ENCODE measurements at regions not wholly inside any gene's neighbourhood (a gene's known extent, or its start where the extent isn't known, plus 50 kb on each side); places are given as distances from the start of the nearest gene placed in this dataset.

GRCh38 chr9:99374793-99375192 is 152.7 kb downstream of the SEC61B start:
- no peaks in the 10 kb centered on the region for H3K27me3 ChIP-seq (replicated peaks in 1 of 4; ENCODE audit: control insufficient read depth in 3 of 4, extremely low read depth in 1 of 4, insufficient read depth in 3 of 4, low read length in 3 of 4)
- no peak overlapping the region for H3K23ac ChIP-seq (ENCODE audit: insufficient read length)
- no peak overlapping the region for H3K9ac ChIP-seq (replicated peaks in 1 of 4; ENCODE audit: extremely low read depth in 1 of 4, low read depth in 3 of 4, low read length in 3 of 4)
- H3K79me2 ChIP-seq (ENCODE audit: control insufficient read depth in 1 of 2, insufficient read depth in 2 of 2, low read length in 2 of 2) = no peaks in the 10 kb centered on the region
- ChIA-PET CTCF (ENCODE audit: partially characterized antibody) (interaction anchor here (1.2 to 1.9 kb wide), 2 partner anchors 13 to 15 kb away, joined by 3 to 8 read pairs; no protein-coding TSS in a partner anchor), POLR2A (ENCODE audit: partially characterized antibody) (no interaction called here)
- no peaks in the 10 kb centered on the region for H4K20me1 ChIP-seq (replicated peaks in 1 of 2; ENCODE audit: control insufficient read depth in 1 of 2, insufficient read depth in 2 of 2, low read length in 2 of 2)
- H3K4ac ChIP-seq (replicated peaks; ENCODE audit: insufficient read length, low read depth, low read length) = no peak overlapping the region
- no peak overlapping the region for H4K91ac ChIP-seq (replicated peaks; ENCODE audit: insufficient read length, low read length)
- no peak overlapping the region for H3K14ac ChIP-seq (ENCODE audit: insufficient read length)
- H2AFZ ChIP-seq (ENCODE audit: low read length) = no peak overlapping the region
- no peak overlapping the region for H2AK5ac ChIP-seq (ENCODE audit: low read depth, low read length)
- H3K9me3 ChIP-seq (ENCODE audit: insufficient read depth in 2 of 2, low read depth in 1 of 2, low read length in 1 of 2) = no peaks in the 10 kb centered on the region
- no peak overlapping the region for H3K56ac ChIP-seq (replicated peaks; ENCODE audit: insufficient read length, low read depth, low read length)
- no peak overlapping the region for H2BK12ac ChIP-seq (ENCODE audit: low read depth, low read length)
- H2BK15ac ChIP-seq (ENCODE audit: low read length) = no peak overlapping the region
- no peak overlapping the region for H3K18ac ChIP-seq (ENCODE audit: extremely low read depth, low read length)
- H3K4me2 ChIP-seq (ENCODE audit: insufficient read depth in 1 of 2, low read depth in 2 of 2, low read length in 2 of 2) = no peak overlapping the region
- H3K23me2 ChIP-seq (ENCODE audit: low read depth, low read length) = no peaks in the 10 kb centered on the region; the same call in 1 of the 2 replicates
- H3K4me3 ChIP-seq (ENCODE audit: extremely low read depth in 1 of 4, insufficient read depth in 2 of 4, low read depth in 3 of 4, low read length in 4 of 4) = no peak overlapping the region
- no peak overlapping the region for H2BK5ac ChIP-seq (ENCODE audit: low read depth, low read length)
- H4K8ac ChIP-seq (ENCODE audit: extremely low read depth, insufficient read depth, low read length) = no peak overlapping the region
- no peaks in the 10 kb centered on the region for H3K36me3 ChIP-seq (ENCODE audit: control insufficient read depth in 2 of 4, insufficient read depth in 4 of 4, low read length in 3 of 4)
- peaks cover 0 to 3% (median under 1%) of the 10 kb centered on the region in 4 experiments; a peak in 2 of 7 replicates for H3K4me1 ChIP-seq (replicated peaks in 1 of 4; ENCODE audit: control insufficient read depth in 3 of 4, insufficient read depth in 4 of 4, low read length in 3 of 4)
- DNase-seq (ENCODE audit: low read depth in 1 of 2, low spot score in 2 of 2) (no peak), FAIRE-seq (no peak)
- H3K27ac ChIP-seq (ENCODE audit: low read depth, low read length) = no peak overlapping the region
- no peak overlapping the region for H2BK20ac ChIP-seq (ENCODE audit: low read length)
- H4K5ac ChIP-seq (ENCODE audit: insufficient read length, low read depth, low read length) = no peak overlapping the region
- no peak overlapping the region for H2BK120ac ChIP-seq (replicated peaks; ENCODE audit: low read depth, low read length)
- WGBS, 2 experiments (ENCODE audit: extremely low coverage in 1 of 2, insufficient coverage in 1 of 2, insufficient read length in 1 of 2, insufficient replicate concordance in 2 of 2, low coverage in 1 of 2, low lambda C conversion rate in 2 of 2, missing lambda C conversion rate in 1 of 2) = 94% methylated on average over 1 of the region's 1 CpG; no CpG with 5 or more reads in 1 of the 2 experiments
- no peaks in the 10 kb centered on the region for H3K79me1 ChIP-seq (ENCODE audit: low read depth, low read length)
- no peak for TF ChIP-seq CHD7 (IDR thresholded peaks at IDR 0.05; ENCODE audit: insufficient replicate concordance, low read length)
